ENCODE measurements at regions not wholly inside any gene's neighbourhood (a gene's known extent, or its start where the extent isn't known, plus 50 kb on each side); places are given as distances from the start of the nearest gene placed in this dataset.

DNA sequence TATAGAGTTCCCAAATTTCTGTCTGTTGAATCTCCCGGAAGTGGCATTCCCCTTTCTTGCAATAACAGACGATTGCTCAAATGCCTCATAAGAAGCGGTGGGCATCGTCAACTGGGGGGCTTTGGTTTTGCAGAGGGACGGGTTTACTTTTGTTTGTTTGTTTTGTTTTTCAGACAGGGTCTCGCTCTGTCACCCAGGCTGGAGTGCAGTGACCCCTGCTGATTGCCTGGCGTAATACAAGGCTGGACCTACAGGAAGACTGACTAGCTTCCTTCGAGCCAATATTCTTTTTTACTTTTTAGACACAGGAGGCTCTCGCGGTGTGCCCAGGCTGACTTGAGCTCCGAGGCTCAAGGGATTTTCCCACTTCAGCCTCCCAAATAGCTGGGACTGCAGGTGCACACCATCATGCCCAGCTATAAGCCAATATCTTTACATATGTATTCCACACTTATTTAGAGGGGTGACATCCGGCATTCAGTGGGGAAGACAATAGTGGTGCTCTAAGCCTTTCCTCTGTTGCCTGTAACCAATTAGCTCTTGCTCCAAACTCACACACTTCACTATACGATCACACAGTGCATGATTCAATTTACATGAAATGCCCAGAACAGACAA, 58.1 kb downstream of the FHIP2A start:
- Histone ChIP-seq H3K14ac (ENCODE audit: insufficient read length) (no peak overlapping the region), H3K79me2 (ENCODE audit: control insufficient read depth in 1 of 2, insufficient read depth in 2 of 2, low read length in 2 of 2) (no peaks in the 10 kb centered on the region), H3K27ac (ENCODE audit: low read depth, low read length) (no peak overlapping the region), H3K4me3 (ENCODE audit: extremely low read depth in 1 of 4, insufficient read depth in 2 of 4, low read depth in 3 of 4, low read length in 4 of 4) (no peak overlapping the region), H3K56ac (replicated peaks; ENCODE audit: insufficient read length, low read depth, low read length) (no peak overlapping the region), H3K9ac (replicated peaks in 1 of 4; ENCODE audit: extremely low read depth in 1 of 4, low read depth in 3 of 4, low read length in 3 of 4) (no peak overlapping the region), H3K18ac (ENCODE audit: extremely low read depth, low read length) (no peak overlapping the region), H3K23ac (ENCODE audit: insufficient read length) (no peak overlapping the region), H2AK5ac (ENCODE audit: low read depth, low read length) (no peak overlapping the region), H2BK5ac (ENCODE audit: low read depth, low read length) (no peak overlapping the region), H4K8ac (ENCODE audit: extremely low read depth, insufficient read depth, low read length) (no peak overlapping the region), H2BK15ac (ENCODE audit: low read length) (no peak overlapping the region), H3K9me3 (ENCODE audit: insufficient read depth in 2 of 2, low read depth in 1 of 2, low read length in 1 of 2) (no peaks in the 10 kb centered on the region), H3K27me3 (replicated peaks in 1 of 4; ENCODE audit: control insufficient read depth in 3 of 4, extremely low read depth in 1 of 4, insufficient read depth in 3 of 4, low read length in 3 of 4) (no peaks in the 10 kb centered on the region), H3K4me2 (ENCODE audit: insufficient read depth in 1 of 2, low read depth in 2 of 2, low read length in 2 of 2) (no peak overlapping the region; a peak in 1 of 4 replicates), H3K79me1 (ENCODE audit: low read depth, low read length) (no peaks in the 10 kb centered on the region), H2AFZ (ENCODE audit: low read length) (no peak overlapping the region), H2BK120ac (replicated peaks; ENCODE audit: low read depth, low read length) (no peak overlapping the region), H4K5ac (ENCODE audit: insufficient read length, low read depth, low read length) (no peak overlapping the region), H3K4ac (replicated peaks; ENCODE audit: insufficient read length, low read depth, low read length) (no peak overlapping the region), H2BK12ac (ENCODE audit: low read depth, low read length) (no peak overlapping the region), H4K20me1 (replicated peaks in 1 of 2; ENCODE audit: control insufficient read depth in 1 of 2, insufficient read depth in 2 of 2, low read length in 2 of 2) (no peaks in the 10 kb centered on the region), H4K91ac (replicated peaks; ENCODE audit: insufficient read length, low read length) (no peak overlapping the region), H2BK20ac (ENCODE audit: low read length) (no peak overlapping the region), H3K36me3 (ENCODE audit: control insufficient read depth in 2 of 4, insufficient read depth in 4 of 4, low read length in 3 of 4) (no peaks in the 10 kb centered on the region), H3K23me2 (ENCODE audit: low read depth, low read length) (no peaks in the 10 kb centered on the region), H3K4me1 (replicated peaks in 1 of 4; ENCODE audit: control insufficient read depth in 3 of 4, insufficient read depth in 4 of 4, low read length in 3 of 4) (peaks cover 9 to 19% (median 10%) of the 10 kb centered on the region in 4 experiments)
- FAIRE-seq (peak; percentile 79), DNase-seq (ENCODE audit: low read depth in 1 of 2, low spot score in 2 of 2) (peak in 1 of 2 experiments; percentile 83)
- TF ChIP-seq TAF1 (IDR thresholded peaks at IDR 0.05; ENCODE audit: low read depth, low read length): no peak
- TF ChIP-seq RNF2 (IDR thresholded peaks at IDR 0.05; ENCODE audit: borderline replicate concordance, low read depth, low read length, missing control alignments, poor library complexity, severe bottlenecking): no peak
- TF ChIP-seq, protein P1, sequence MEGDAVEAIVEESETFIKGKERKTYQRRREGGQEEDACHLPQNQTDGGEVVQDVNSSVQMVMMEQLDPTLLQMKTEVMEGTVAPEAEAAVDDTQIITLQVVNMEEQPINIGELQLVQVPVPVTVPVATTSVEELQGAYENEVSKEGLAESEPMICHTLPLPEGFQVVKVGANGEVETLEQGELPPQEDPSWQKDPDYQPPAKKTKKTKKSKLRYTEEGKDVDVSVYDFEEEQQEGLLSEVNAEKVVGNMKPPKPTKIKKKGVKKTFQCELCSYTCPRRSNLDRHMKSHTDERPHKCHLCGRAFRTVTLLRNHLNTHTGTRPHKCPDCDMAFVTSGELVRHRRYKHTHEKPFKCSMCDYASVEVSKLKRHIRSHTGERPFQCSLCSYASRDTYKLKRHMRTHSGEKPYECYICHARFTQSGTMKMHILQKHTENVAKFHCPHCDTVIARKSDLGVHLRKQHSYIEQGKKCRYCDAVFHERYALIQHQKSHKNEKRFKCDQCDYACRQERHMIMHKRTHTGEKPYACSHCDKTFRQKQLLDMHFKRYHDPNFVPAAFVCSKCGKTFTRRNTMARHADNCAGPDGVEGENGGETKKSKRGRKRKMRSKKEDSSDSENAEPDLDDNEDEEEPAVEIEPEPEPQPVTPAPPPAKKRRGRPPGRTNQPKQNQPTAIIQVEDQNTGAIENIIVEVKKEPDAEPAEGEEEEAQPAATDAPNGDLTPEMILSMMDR (IDR thresholded peaks at IDR 0.05; ENCODE audit: control extremely low read depth in 1 of 3, insufficient read depth in 1 of 3, low read depth in 1 of 3, low read length in 3 of 3): peak; percentile 58 to 81 (median 69)
- TF ChIP-seq NANOG (IDR thresholded peaks at IDR 0.05; ENCODE audit: insufficient read depth, low read depth, low read length, poor library complexity, severe bottlenecking): no peak
- TF ChIP-seq RAD21 (IDR thresholded peaks at IDR 0.05 in 1 of 2, conservative IDR thresholded peaks at IDR 0.05 in 1 of 2; ENCODE audit: low read depth in 2 of 2, low read length in 2 of 2): peak; percentile 43 to 60; a peak in 3 of 4 replicates
- POLR2A ChIA-PET (ENCODE audit: partially characterized antibody): interaction anchor here (0.5 to 1.3 kb wide), 3 partner anchors 38 to 421 kb away, joined by 3 read pairs; no protein-coding TSS in a partner anchor
- 47% methylated on average over 13 of the region's 13 CpGs; no CpG with 5 or more reads in 1 of the 2 experiments for WGBS, 2 experiments (ENCODE audit: extremely low coverage in 1 of 2, insufficient coverage in 1 of 2, insufficient read length in 1 of 2, insufficient replicate concordance in 2 of 2, low coverage in 1 of 2, low lambda C conversion rate in 2 of 2, missing lambda C conversion rate in 1 of 2)
- CTCF ChIA-PET (ENCODE audit: partially characterized antibody): interaction anchor here (0.6 to 10.5 kb wide), 55 partner anchors 8 to 1861 kb away, joined by 3 to 96 read pairs (median 5); partner anchors contain the start of genes FHIP2A and TRUB1
